HCT116 (cell line): ENCODE measurements at regions not wholly inside any gene's neighbourhood (a gene's known extent, or its start where the extent isn't known, plus 50 kb on each side); places are given as distances from the start of the nearest gene placed in this dataset.

Experiments used
- ATAC-seq: fragments of 200-7000 bp; cut with Tn5 transposase; 2 replicates; pipeline ENCODE4 v1.9.1; 2020; ENCODE audit warnings: mild to moderate bottlenecking, moderate library complexity
- BruUV-seq: library from RNA; stranded (reverse); fragments of 400-500 nt; replicated peaks from 2 replicates; lab custom pipeline; 2021; lab: Mats Ljungman, UMichigan
- CTCF ChIA-PET: fragments of 300-600 bp; sonication (Branson Sonifier 250); formaldehyde crosslinking; loops from one replicate; lab custom pipeline; 2021; ENCODE audit warnings: antibody characterized with exemption; lab: Charles Lee
- POLR2A ChIA-PET: fragments of 300-600, 350-600 bp; sonication (Branson Sonifier 250); formaldehyde crosslinking; loops from one replicate; lab custom pipeline; 2021; ENCODE audit warnings: antibody characterized with exemption; lab: Charles Lee
- RAD21 ChIA-PET, 2 experiments: fragments of 300-600 bp; sonication (Branson Sonifier 250); formaldehyde crosslinking; loops; one replicate each; lab custom pipeline; 2023; ENCODE audit warnings: low total read pairs in 2 of 2; ENCODE audit not compliant: uncharacterized antibody in 2 of 2, unreplicated experiment in 2 of 2, low non-redundant PET in 1 of 2; lab: Charles Lee
- DNase-seq: peaks from one replicate; pipeline ENCODE4 v3.0.0-alpha.2; 2010; ENCODE audit warnings: low read depth, low spot score
- H2AFZ ChIP-seq: fragments of 200-600 bp; shearing (Covaris generic), sonication (generic); 2 replicates; pipeline ENCODE4 v1.6.1; 2017; ENCODE audit warnings: low read depth, mixed run types, mixed read lengths, antibody characterized with exemption, low read length; ENCODE audit not compliant: poor library complexity, severe bottlenecking
- H3K27ac ChIP-seq: 2 replicates; pipeline ENCODE4 v1.5.1; 2012; ENCODE audit warnings: low read depth, low read length
- H3K27me3 ChIP-seq: fragments of 200-600 bp; sonication (generic); 2 replicates; pipeline ENCODE4 v1.6.1; 2016; ENCODE audit warnings: mixed run types, low read length, mixed read lengths; ENCODE audit not compliant: insufficient read depth
- H3K36me3 ChIP-seq, 2 experiments: fragments of 200-500 bp in 1 of 2; fragments of 200-600 bp in 1 of 2; sonication (Bioruptor generic) in 1 of 2; sonication (generic) in 1 of 2; 2 replicates each; pipeline versions ENCODE4 v1.5.1 to v1.6.1; 2014 to 2016; ENCODE audit warnings: low read length in 2 of 2, inconsistent platforms in 1 of 2, mixed read lengths in 1 of 2, mixed run types in 1 of 2; ENCODE audit not compliant: insufficient read depth in 2 of 2, control insufficient read depth in 1 of 2
- H3K4me1 ChIP-seq, 2 experiments: fragments of 200-600 bp in 1 of 2; sonication (generic) in 1 of 2; 2 replicates each; pipeline versions ENCODE4 v1.5.1 to v1.6.1; 2012 to 2017; ENCODE audit warnings: low read length in 2 of 2, inconsistent platforms in 1 of 2, mild to moderate bottlenecking in 1 of 2, mixed read lengths in 1 of 2, mixed run types in 1 of 2, moderate library complexity in 1 of 2; ENCODE audit not compliant: insufficient read depth in 2 of 2, control insufficient read depth in 1 of 2
- H3K4me2 ChIP-seq: fragments of 200-600 bp; sonication (generic); 2 replicates; pipeline ENCODE4 v1.6.1; 2017; ENCODE audit warnings: mixed run types, low read length, mixed read lengths
- H3K4me3 ChIP-seq, 2 experiments: fragments of 200-600 bp in 1 of 2; sonication (generic) in 1 of 2; replicated peaks in 1 of 2; 2 replicates each; pipeline ENCODE4 v1.5.1; 2011 to 2016; ENCODE audit warnings: low read length in 2 of 2, control low read depth in 1 of 2, low read depth in 1 of 2, mild to moderate bottlenecking in 1 of 2, mixed read lengths in 1 of 2, mixed run types in 1 of 2
- H3K79me2 ChIP-seq: fragments of 200-600 bp; sonication (generic); 2 replicates; pipeline ENCODE4 v1.6.1; 2017; ENCODE audit warnings: mild to moderate bottlenecking, mixed run types, low read length, moderate library complexity, mixed read lengths; ENCODE audit not compliant: insufficient read depth
- H3K9ac ChIP-seq: fragments of 200-600 bp; sonication (generic); 2 replicates; pipeline ENCODE4 v1.6.1; 2016; ENCODE audit warnings: low read length, mixed read lengths
- H3K9me2 ChIP-seq: fragments of 200-600 bp; sonication (generic), shearing (Covaris generic); 2 replicates; pipeline ENCODE4 v1.6.1; 2017; ENCODE audit warnings: mixed run types, mild to moderate bottlenecking, moderate library complexity; ENCODE audit not compliant: insufficient read depth
- H3K9me3 ChIP-seq, 2 experiments: fragments of 200-500 bp in 1 of 2; fragments of 200-600 bp in 1 of 2; sonication (Bioruptor generic) in 1 of 2; sonication (generic) in 1 of 2; 2 replicates each; pipeline ENCODE4 v1.6.1; 2014 to 2017; ENCODE audit warnings: low read length in 2 of 2, mixed read lengths in 2 of 2, inconsistent platforms in 1 of 2, low read depth in 1 of 2, mild to moderate bottlenecking in 1 of 2, mixed run types in 1 of 2, moderate library complexity in 1 of 2; ENCODE audit not compliant: control insufficient read depth in 1 of 2, insufficient read depth in 1 of 2
- H4K20me1 ChIP-seq: fragments of 200-600 bp; sonication (generic), shearing (Covaris generic); 2 replicates; pipeline ENCODE4 v1.6.1; 2017; ENCODE audit warnings: mixed run types, mild to moderate bottlenecking, moderate library complexity; ENCODE audit not compliant: insufficient read depth
- CEBPB ChIP-seq: IDR thresholded peaks from 2 replicates; pipeline ENCODE4 v1.6.1; 2012; ENCODE audit warnings: low read depth
- CTCF ChIP-seq, 3 experiments: fragments of 200-600 bp in 1 of 3; sonication (generic) in 1 of 3; IDR thresholded peaks in 2 of 3; conservative IDR thresholded peaks in 1 of 3; 2 replicates each; pipeline ENCODE4 v1.5.1; 2012 to 2017; ENCODE audit warnings: low read depth in 2 of 3, low read length in 2 of 3, antibody characterized with exemption in 1 of 3, borderline replicate concordance in 1 of 3, control low read depth in 1 of 3, mild to moderate bottlenecking in 1 of 3, mixed read lengths in 1 of 3, mixed run types in 1 of 3, moderate library complexity in 1 of 3; ENCODE audit not compliant: insufficient read depth in 1 of 3
- EZH2 ChIP-seq: fragments of 200-600 bp; sonication (generic); IDR thresholded peaks from 2 replicates; pipeline ENCODE4 v1.6.1; 2017; ENCODE audit warnings: antibody characterized with exemption, mixed run types
- FOSL1 ChIP-seq: IDR thresholded peaks from 2 replicates; pipeline ENCODE4 v1.6.1; 2012; ENCODE audit warnings: low read depth
- POLR2AphosphoS5 ChIP-seq: IDR thresholded peaks from 2 replicates; pipeline ENCODE4 v1.6.1; 2011; ENCODE audit warnings: mild to moderate bottlenecking, low read depth, low read length, moderate library complexity
- RAD21 ChIP-seq: IDR thresholded peaks from 2 replicates; pipeline ENCODE4 v1.6.1; 2012; ENCODE audit warnings: low read depth, mild to moderate bottlenecking
- SP1 ChIP-seq: IDR thresholded peaks from 2 replicates; pipeline ENCODE4 v1.6.1; 2012; ENCODE audit warnings: low read depth
- TCF7L2 ChIP-seq: IDR thresholded peaks from 2 replicates; pipeline ENCODE4 v1.7.0; 2011; ENCODE audit warnings: borderline replicate concordance, inconsistent platforms; ENCODE audit not compliant: insufficient read depth, insufficient read length; ENCODE audit errors: extremely low read depth
- YY1 ChIP-seq: IDR thresholded peaks from 2 replicates; pipeline ENCODE4 v1.6.1; 2011; ENCODE audit warnings: low read length, low read depth, moderate library complexity, mild to moderate bottlenecking; ENCODE audit not compliant: insufficient replicate concordance; ENCODE audit errors: extremely low read depth
- ZBTB33 ChIP-seq: IDR thresholded peaks from 2 replicates; pipeline ENCODE4 v1.6.1; 2011; ENCODE audit warnings: mild to moderate bottlenecking, low read length, moderate library complexity; ENCODE audit not compliant: insufficient replicate concordance; ENCODE audit errors: extremely low read depth
- ZNF274 ChIP-seq: fragments of 200-500 bp; sonication (Bioruptor generic); IDR thresholded peaks from 2 replicates; pipeline ENCODE4 v1.6.1; 2014; ENCODE audit warnings: mild to moderate bottlenecking, low read depth, low read length, inconsistent platforms
- intact Hi-C: fragments of 100-400 bp; cut with micrococcal nuclease; formaldehyde crosslinking; loops from 2 replicates; pipeline ENCODE4 v1.10.0; 2022

- TF ChIP-seq CTCF (IDR thresholded peaks at IDR 0.05 in 2 of 3, conservative IDR thresholded peaks at IDR 0.05 in 1 of 3; ENCODE audit: borderline replicate concordance in 1 of 3, insufficient read depth in 1 of 3, low read depth in 2 of 3, low read length in 2 of 3): no peak
- TF ChIP-seq YY1: no peak
- TF ChIP-seq ZBTB33: no peak
- TF ChIP-seq ZNF274: no peak
- TF ChIP-seq FOSL1: no peak
- TF ChIP-seq, all 23 proteins: peak for 0
These were observed 58.1 kb upstream of the DIO2 start (continued) for GRCh38 chr14:80269353-80269925.

DNA sequence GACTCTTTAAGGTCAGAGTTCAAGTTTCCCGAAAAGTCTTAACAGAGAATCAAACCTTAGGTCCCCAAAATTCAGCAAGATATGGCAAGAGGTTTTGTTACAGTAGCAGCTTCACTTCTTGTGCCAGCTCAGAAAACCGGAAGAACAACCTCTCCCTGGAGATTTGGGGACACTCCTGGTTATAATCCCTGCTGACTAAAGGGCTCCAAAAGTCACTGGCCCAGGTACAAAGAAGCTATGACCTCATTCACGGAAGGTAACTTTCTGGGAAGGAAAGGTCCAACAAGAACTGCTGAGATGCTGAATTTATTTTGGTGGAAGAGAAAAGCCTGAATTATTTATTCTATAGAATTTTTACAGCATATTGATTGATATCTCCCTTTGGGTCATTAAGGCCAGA lies 55.6 kb upstream of the DIO2 start:
- no TSS peak for BruUV-seq
- intact Hi-C loops: no loop called here
- no peaks in the 10 kb centered on the region for H3K36me3 ChIP-seq
- H3K27me3 ChIP-seq: no peaks in the 10 kb centered on the region
- ATAC-seq: no peak
- TF ChIP-seq SP1 (no peak), POLR2AphosphoS5 (no peak), ZBTB33 (no peak), TCF7L2 (no peak), RAD21 (no peak), ZNF274 (no peak), CEBPB (no peak), EZH2 (no peak)
- RAD21 ChIA-PET: no interaction called here
- no peak overlapping the region for H3K4me2 ChIP-seq
- POLR2A ChIA-PET: no interaction called here
- H3K27ac ChIP-seq: no peak overlapping the region
- no peak for DNase-seq
- no peaks in the 10 kb centered on the region for H4K20me1 ChIP-seq
- CTCF ChIA-PET: no interaction called here
- H3K4me3 ChIP-seq: no peak overlapping the region
- no peaks in the 10 kb centered on the region for H3K4me1 ChIP-seq
- no peaks in the 10 kb centered on the region for H3K79me2 ChIP-seq
- H3K9ac ChIP-seq: no peak overlapping the region
- H3K9me2 ChIP-seq: no peaks in the 10 kb centered on the region
- no peak overlapping the region for H2AFZ ChIP-seq
- no peaks in the 10 kb centered on the region for H3K9me3 ChIP-seq
